ENCODE measurements at regions not wholly inside any gene's neighbourhood (a gene's known extent, or its start where the extent isn't known, plus 50 kb on each side); places are given as distances from the start of the nearest gene placed in this dataset.
"Not testable (repeated sequence)": the region's sequence is repeated elsewhere in the genome, so short reads cannot be mapped to it uniquely, and the experiment has no call there.

GRCh38 chr20:12555369-12555768 lies 453.4 kb upstream of the SPTLC3 start:
- Mint-ChIP-seq H3K4me3 (ENCODE audit: low read depth) (no peak overlapping the region), H3K9me3 (peaks cover 5% of the 10 kb centered on the region), H3K27ac (no peak overlapping the region), H3K27me3 (ENCODE audit: low read depth) (no peaks in the 10 kb centered on the region), H3K4me1 (ENCODE audit: low read depth) (no peaks in the 10 kb centered on the region), H3K36me3 (ENCODE audit: low read depth) (no peaks in the 10 kb centered on the region)
- DNase-seq (ENCODE audit: low spot score), result no peak
- intact Hi-C loops (cut with micrococcal nuclease), result no loop called here

GRCh38 chr20:12555849-12556248 lies 452.9 kb upstream of the SPTLC3 start:
- H3K27me3 Mint-ChIP-seq (ENCODE audit: low read depth); intact Hi-C loops (cut with micrococcal nuclease); H3K4me1 Mint-ChIP-seq (ENCODE audit: low read depth): not testable (repeated sequence)

GRCh38 chr20:12557224-12557623 lies 451.5 kb upstream of the SPTLC3 start:
- no peaks in the 10 kb centered on the region for H3K27me3 Mint-ChIP-seq (ENCODE audit: low read depth)
- DNase-seq (ENCODE audit: low spot score), result no peak
- intact Hi-C loops (cut with micrococcal nuclease), result no loop called here
- no peak overlapping the region for H3K27ac Mint-ChIP-seq
- no peaks in the 10 kb centered on the region for H3K4me1 Mint-ChIP-seq (ENCODE audit: low read depth)
- H3K9me3 Mint-ChIP-seq, result peaks cover 9% of the 10 kb centered on the region
- no peaks in the 10 kb centered on the region for H3K36me3 Mint-ChIP-seq (ENCODE audit: low read depth)
- H3K4me3 Mint-ChIP-seq (ENCODE audit: low read depth), result no peak overlapping the region

More at GRCh38 chr20:12555849-12556248, 452.9 kb upstream of the SPTLC3 start:
- not testable (repeated sequence) for H3K36me3 Mint-ChIP-seq (ENCODE audit: low read depth); DNase-seq (ENCODE audit: low spot score); H3K27ac Mint-ChIP-seq; H3K9me3 Mint-ChIP-seq; H3K4me3 Mint-ChIP-seq (ENCODE audit: low read depth)

GRCh38 chr20:12564979-12565378 lies 443.8 kb upstream of the SPTLC3 start:
- no peaks in the 10 kb centered on the region for H3K27me3 Mint-ChIP-seq (ENCODE audit: low read depth)
- intact Hi-C loops (cut with micrococcal nuclease), result no loop called here
- H3K4me3 Mint-ChIP-seq (ENCODE audit: low read depth), result no peak overlapping the region
- no peak overlapping the region for H3K27ac Mint-ChIP-seq
- DNase-seq (ENCODE audit: low spot score), result no peak
- H3K36me3 Mint-ChIP-seq (ENCODE audit: low read depth), result no peaks in the 10 kb centered on the region
- peaks cover 18% of the 10 kb centered on the region for H3K9me3 Mint-ChIP-seq
- no peaks in the 10 kb centered on the region for H3K4me1 Mint-ChIP-seq (ENCODE audit: low read depth)

DNA sequence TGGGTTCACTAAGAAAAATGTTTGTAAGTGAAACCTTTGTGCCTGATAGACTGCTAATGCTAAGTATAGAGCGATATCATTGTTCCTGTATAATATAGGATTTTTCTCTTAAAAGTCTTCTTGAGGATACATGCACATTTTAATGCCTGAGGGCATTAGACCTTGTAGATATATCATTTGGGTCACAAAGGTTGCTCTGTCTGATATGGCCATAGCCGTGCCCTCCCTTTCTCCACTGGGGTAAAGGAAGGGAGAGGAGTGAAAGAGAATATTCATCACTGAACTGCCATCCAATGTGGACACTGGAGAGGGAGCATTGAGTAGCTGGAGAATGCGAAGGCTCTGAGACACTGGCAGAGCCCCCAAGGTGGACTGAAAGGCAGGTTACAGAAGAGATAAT lies 442.2 kb upstream of the SPTLC3 start:
- no peaks in the 10 kb centered on the region for H3K27me3 Mint-ChIP-seq (ENCODE audit: low read depth)
- intact Hi-C loops (cut with micrococcal nuclease), result no loop called here
- no peaks in the 10 kb centered on the region for H3K4me1 Mint-ChIP-seq (ENCODE audit: low read depth)
- H3K36me3 Mint-ChIP-seq (ENCODE audit: low read depth), result no peaks in the 10 kb centered on the region
- no peak overlapping the region for H3K27ac Mint-ChIP-seq
- DNase-seq (ENCODE audit: low spot score), result no peak
- peaks cover 18% of the 10 kb centered on the region for H3K9me3 Mint-ChIP-seq
- H3K4me3 Mint-ChIP-seq (ENCODE audit: low read depth), result no peak overlapping the region

- H3K4me1 Mint-ChIP-seq (ENCODE audit: low read depth), result no peaks in the 10 kb centered on the region
- H3K27ac Mint-ChIP-seq, result no peak overlapping the region
- no peak for DNase-seq (ENCODE audit: low spot score)
- H3K36me3 Mint-ChIP-seq (ENCODE audit: low read depth), result no peaks in the 10 kb centered on the region
- H3K4me3 Mint-ChIP-seq (ENCODE audit: low read depth), result no peak overlapping the region
- H3K9me3 Mint-ChIP-seq, result no peaks in the 10 kb centered on the region
- H3K27me3 Mint-ChIP-seq (ENCODE audit: low read depth), result no peaks in the 10 kb centered on the region
- intact Hi-C loops (cut with micrococcal nuclease), result no loop called here
Observed at GRCh38 chr20:12570371-12570770, 438.4 kb upstream of the SPTLC3 start.

DNA sequence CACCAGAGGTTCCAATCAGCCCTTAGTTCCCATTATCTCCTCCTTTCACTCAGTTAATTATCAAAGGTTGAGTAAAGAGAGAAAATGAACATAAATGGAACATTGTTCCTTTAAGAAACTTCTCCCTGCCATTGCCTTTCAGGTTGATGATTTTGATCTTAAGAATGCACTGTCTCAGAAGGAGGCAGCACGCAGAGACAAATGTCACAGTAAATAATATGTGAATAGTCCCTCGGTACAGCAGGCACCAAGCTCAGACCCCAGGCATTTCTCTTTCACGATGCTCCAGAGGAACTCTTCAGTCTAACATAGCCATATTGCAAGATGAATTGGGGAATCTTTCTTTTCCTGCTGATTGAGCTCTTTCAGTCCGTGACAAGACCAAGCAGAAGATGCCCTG lies 435.3 kb upstream of the SPTLC3 start:
- Mint-ChIP-seq H3K36me3 (ENCODE audit: low read depth) (no peaks in the 10 kb centered on the region), H3K4me1 (ENCODE audit: low read depth) (no peaks in the 10 kb centered on the region), H3K27ac (no peak overlapping the region), H3K27me3 (ENCODE audit: low read depth) (no peaks in the 10 kb centered on the region), H3K9me3 (no peaks in the 10 kb centered on the region), H3K4me3 (ENCODE audit: low read depth) (no peak overlapping the region)
- no peak for DNase-seq (ENCODE audit: low spot score)
- intact Hi-C loops (cut with micrococcal nuclease), result no loop called here

- no peak overlapping the region for H3K27ac Mint-ChIP-seq
- no peaks in the 10 kb centered on the region for H3K36me3 Mint-ChIP-seq (ENCODE audit: low read depth)
- H3K4me3 Mint-ChIP-seq (ENCODE audit: low read depth), result no peak overlapping the region
- DNase-seq (ENCODE audit: low spot score), result no peak
- H3K27me3 Mint-ChIP-seq (ENCODE audit: low read depth), result no peaks in the 10 kb centered on the region
- no peaks in the 10 kb centered on the region for H3K9me3 Mint-ChIP-seq
- intact Hi-C loops (cut with micrococcal nuclease), result no loop called here
- no peaks in the 10 kb centered on the region for H3K4me1 Mint-ChIP-seq (ENCODE audit: low read depth)
Observed at GRCh38 chr20:12575352-12576095, 433.2 kb upstream of the SPTLC3 start.

DNA sequence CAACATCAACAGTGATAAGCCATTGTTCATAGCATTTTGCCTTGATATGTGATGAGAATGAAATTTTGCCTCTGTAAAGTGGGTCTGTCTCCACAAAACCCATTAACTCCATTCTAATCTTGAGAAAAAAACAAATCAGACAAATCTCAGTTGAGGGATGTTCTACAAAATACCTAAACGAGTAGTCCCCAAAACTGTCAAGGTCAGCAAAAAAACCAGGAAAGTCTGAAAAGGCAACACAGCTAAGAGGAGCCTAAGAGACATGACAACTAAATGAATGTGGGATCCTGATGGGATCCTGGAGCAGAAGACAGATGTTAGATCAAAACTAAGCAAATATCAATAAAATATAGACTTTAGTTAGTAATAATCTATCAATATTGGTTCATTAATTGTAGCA lies 431.6 kb upstream of the SPTLC3 start:
- Mint-ChIP-seq H3K4me1 (ENCODE audit: low read depth) (no peaks in the 10 kb centered on the region), H3K27me3 (ENCODE audit: low read depth) (no peaks in the 10 kb centered on the region), H3K27ac (no peak overlapping the region), H3K4me3 (ENCODE audit: low read depth) (no peak overlapping the region), H3K36me3 (ENCODE audit: low read depth) (no peaks in the 10 kb centered on the region), H3K9me3 (peaks cover 5% of the 10 kb centered on the region)
- intact Hi-C loops (cut with micrococcal nuclease), result no loop called here
- DNase-seq (ENCODE audit: low spot score), result no peak

GRCh38 chr20:12581644-12582289 lies 427.0 kb upstream of the SPTLC3 start:
- Mint-ChIP-seq H3K4me3 (ENCODE audit: low read depth) (no peak overlapping the region), H3K27me3 (ENCODE audit: low read depth) (no peaks in the 10 kb centered on the region), H3K4me1 (ENCODE audit: low read depth) (no peaks in the 10 kb centered on the region), H3K36me3 (ENCODE audit: low read depth) (no peaks in the 10 kb centered on the region), H3K27ac (no peak overlapping the region), H3K9me3 (peaks cover 8% of the 10 kb centered on the region)
- no peak for DNase-seq (ENCODE audit: low spot score)
- intact Hi-C loops (cut with micrococcal nuclease), result no loop called here

- H3K4me1 Mint-ChIP-seq (ENCODE audit: low read depth); H3K4me3 Mint-ChIP-seq (ENCODE audit: low read depth); H3K36me3 Mint-ChIP-seq (ENCODE audit: low read depth); DNase-seq (ENCODE audit: low spot score); H3K9me3 Mint-ChIP-seq; H3K27me3 Mint-ChIP-seq (ENCODE audit: low read depth); H3K27ac Mint-ChIP-seq; intact Hi-C loops (cut with micrococcal nuclease): not testable (repeated sequence)
Observed at GRCh38 chr20:12582710-12583109, 426.1 kb upstream of the SPTLC3 start.

DNA sequence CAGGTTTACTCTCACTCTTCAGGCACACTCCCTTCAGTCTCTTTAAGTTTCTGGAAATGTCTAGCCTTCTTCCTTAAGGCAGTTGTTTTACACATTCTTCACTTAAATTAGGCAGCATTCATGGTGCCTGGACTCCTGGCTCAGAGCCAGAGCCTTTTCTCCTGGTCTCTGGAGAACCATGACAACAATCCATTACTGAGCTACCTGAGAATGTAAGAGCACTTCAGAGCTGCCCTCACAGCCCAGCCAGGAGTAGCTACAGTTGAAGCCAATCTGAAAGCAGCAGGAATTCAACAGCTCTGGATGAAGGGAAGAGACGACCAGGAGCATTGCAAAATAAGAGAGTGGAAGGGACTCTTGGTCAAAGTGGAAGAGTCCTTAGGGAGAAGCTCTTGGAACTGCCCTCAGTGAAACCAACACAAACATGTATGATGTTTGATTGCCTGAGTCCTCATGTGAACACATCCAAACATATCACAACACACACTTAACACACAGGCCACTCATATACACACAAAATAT lies 416.8 kb upstream of the SPTLC3 start:
- Mint-ChIP-seq H3K4me3 (ENCODE audit: low read depth) (no peak overlapping the region), H3K27ac (no peak overlapping the region), H3K36me3 (ENCODE audit: low read depth) (no peaks in the 10 kb centered on the region), H3K9me3 (peaks cover 24% of the 10 kb centered on the region), H3K27me3 (ENCODE audit: low read depth) (no peaks in the 10 kb centered on the region), H3K4me1 (ENCODE audit: low read depth) (no peaks in the 10 kb centered on the region)
- intact Hi-C loops (cut with micrococcal nuclease), result no loop called here
- no peak for DNase-seq (ENCODE audit: low spot score)

- Mint-ChIP-seq H3K36me3 (ENCODE audit: low read depth) (no peaks in the 10 kb centered on the region), H3K4me1 (ENCODE audit: low read depth) (no peaks in the 10 kb centered on the region), H3K9me3 (peaks cover 28% of the 10 kb centered on the region), H3K4me3 (ENCODE audit: low read depth) (no peak overlapping the region), H3K27me3 (ENCODE audit: low read depth) (no peaks in the 10 kb centered on the region), H3K27ac (no peak overlapping the region)
- intact Hi-C loops (cut with micrococcal nuclease), result no loop called here
- no peak for DNase-seq (ENCODE audit: low spot score)
Observed at GRCh38 chr20:12592756-12593155, 416.0 kb upstream of the SPTLC3 start.
